Activated T-cell treated with anti-CD3 and anti-CD28 coated beads, Interleukin-2, amount 50 U/mL, for 24 hours (primary cell): ENCODE measurements at regions not wholly inside any gene's neighbourhood (a gene's known extent, or its start where the extent isn't known, plus 50 kb on each side); places are given as distances from the start of the nearest gene placed in this dataset.

ENCODE experiments used
- DNase-seq: peaks from one replicate; pipeline ENCODE4 v3.0.0-alpha.2; 2020
- H3K27ac Mint-ChIP-seq: 2 replicates; pipeline ENCODE4 v1.8.0; 2020; ENCODE audit warnings: mild to moderate bottlenecking, mixed read lengths
- H3K27me3 Mint-ChIP-seq: 2 replicates; pipeline ENCODE4 v1.8.0; 2020; ENCODE audit warnings: mixed read lengths
- H3K36me3 Mint-ChIP-seq: 2 replicates; pipeline ENCODE4 v1.8.0; 2020; ENCODE audit warnings: low read depth, mixed read lengths
- H3K4me1 Mint-ChIP-seq: 2 replicates; pipeline ENCODE4 v1.8.0; 2020; ENCODE audit warnings: low read depth, mixed read lengths
- H3K4me3 Mint-ChIP-seq: 2 replicates; pipeline ENCODE4 v1.8.0; 2020; ENCODE audit warnings: mild to moderate bottlenecking, moderate library complexity, mixed read lengths
- H3K9me3 Mint-ChIP-seq: 2 replicates; pipeline ENCODE4 v1.8.0; 2020; ENCODE audit warnings: mixed read lengths

DNA sequence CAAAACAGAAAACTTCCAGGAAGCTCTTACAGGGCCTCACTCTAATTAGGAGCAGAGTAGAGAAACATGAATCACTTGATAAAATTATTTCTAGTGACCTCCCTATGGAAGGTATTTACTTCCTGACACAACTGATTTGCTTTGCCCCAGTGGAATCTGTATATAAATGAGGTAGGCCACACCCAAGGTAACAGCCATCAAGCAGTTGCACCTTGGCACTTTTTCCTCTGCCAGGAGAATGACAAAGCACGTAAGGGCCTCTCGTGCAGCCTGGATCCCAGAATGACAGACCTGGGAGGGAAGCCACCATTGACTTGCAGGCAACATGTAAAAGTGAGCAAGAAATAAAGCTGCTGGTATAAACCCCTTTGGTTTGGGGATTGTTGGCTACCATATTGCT lies 620.0 kb upstream of the SLC39A10 start:
- Mint-ChIP-seq H3K4me1 (no peaks in the 10 kb centered on the region), H3K27me3 (no peaks in the 10 kb centered on the region), H3K9me3 (no peaks in the 10 kb centered on the region), H3K4me3 (no peak overlapping the region), H3K36me3 (no peaks in the 10 kb centered on the region), H3K27ac (no peak overlapping the region)
- no peak for DNase-seq

DNA sequence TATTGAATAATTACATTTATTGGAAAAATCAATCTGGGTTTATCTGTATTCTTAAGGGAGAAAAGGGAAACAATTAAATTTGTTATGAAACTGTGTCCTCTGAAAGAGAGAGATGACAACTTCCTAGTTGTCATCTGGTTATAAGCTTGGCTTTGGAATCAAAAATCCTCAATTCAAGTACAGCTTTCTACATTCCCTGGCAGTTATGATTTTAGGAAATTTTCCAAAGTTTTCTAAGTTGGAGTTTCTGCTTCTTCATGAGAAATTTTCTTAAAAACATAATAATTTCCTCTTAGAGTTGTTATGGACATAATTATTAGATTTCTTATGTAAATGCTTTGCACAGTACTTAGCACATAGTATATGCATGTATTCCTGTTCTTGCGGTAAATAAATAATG lies 625.6 kb upstream of the SLC39A10 start:
- H3K9me3 Mint-ChIP-seq, result no peaks in the 10 kb centered on the region
- H3K27ac Mint-ChIP-seq, result no peak overlapping the region
- no peaks in the 10 kb centered on the region for H3K4me1 Mint-ChIP-seq
- H3K27me3 Mint-ChIP-seq, result peaks cover 4% of the 10 kb centered on the region
- H3K4me3 Mint-ChIP-seq, result no peak overlapping the region
- no peaks in the 10 kb centered on the region for H3K36me3 Mint-ChIP-seq
- no peak for DNase-seq

DNA sequence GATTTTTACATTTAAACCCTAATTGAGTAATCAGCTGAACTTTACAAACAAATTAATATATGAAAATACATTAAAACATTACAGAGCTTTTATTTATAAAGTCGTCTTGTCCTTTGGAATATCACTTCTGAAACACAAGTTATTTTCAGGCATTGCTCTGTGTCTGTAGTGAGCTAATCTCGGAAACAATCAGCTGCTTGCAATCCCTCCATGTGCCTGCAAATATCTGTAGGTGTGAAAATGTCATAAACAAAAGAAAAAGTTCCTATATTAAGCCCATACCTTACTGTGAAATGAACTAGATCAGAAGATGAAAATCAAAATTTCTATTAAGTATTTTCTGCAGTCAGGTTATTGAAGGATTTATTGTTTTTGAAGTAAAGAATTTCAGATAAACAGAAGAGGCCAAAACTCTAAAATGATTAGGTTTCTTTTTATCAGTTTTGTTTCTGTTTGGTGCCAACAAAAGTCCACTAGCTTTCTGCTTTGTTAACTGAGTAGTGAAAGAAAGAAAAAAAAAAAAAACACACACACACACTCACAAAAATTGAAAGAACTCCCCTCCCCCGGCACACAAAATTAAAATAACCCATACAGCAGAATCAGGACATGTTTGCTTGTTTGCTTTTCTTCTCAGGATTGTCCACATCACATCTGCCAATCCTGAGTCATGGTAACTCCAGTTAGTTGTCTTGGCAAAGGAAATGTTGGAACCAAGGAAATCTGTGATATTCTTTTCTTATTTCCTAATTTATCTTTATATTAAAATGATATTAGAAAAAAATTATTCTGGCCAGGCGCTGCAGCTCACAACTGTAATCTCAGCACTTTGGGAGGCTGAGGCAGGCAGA lies 627.0 kb upstream of the SLC39A10 start:
- no peak overlapping the region for H3K4me3 Mint-ChIP-seq
- no peaks in the 10 kb centered on the region for H3K9me3 Mint-ChIP-seq
- no peak overlapping the region for H3K27ac Mint-ChIP-seq
- DNase-seq, result no peak
- no peaks in the 10 kb centered on the region for H3K36me3 Mint-ChIP-seq
- peaks cover 16% of the 10 kb centered on the region for H3K27me3 Mint-ChIP-seq
- no peaks in the 10 kb centered on the region for H3K4me1 Mint-ChIP-seq

DNA sequence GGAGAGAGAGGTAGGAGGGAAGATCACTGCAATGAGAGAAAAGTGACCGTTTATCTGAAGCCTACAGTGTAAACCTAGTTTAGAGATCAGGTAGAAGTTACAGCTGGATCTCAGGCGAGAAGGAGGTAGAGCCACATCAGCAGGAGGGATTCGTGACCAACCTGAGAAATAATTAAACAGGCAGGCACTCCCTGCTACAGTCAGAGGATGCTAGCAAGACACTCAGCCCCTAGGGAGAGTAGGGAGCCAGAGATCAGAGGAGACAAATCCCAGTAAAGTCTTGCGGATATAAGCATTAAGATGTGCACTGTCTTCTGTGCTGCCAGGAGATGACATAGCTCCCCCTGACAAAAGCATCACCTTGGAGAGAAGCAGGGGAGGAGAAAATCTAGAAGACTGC lies 629.1 kb upstream of the SLC39A10 start:
- Mint-ChIP-seq H3K27ac (no peak overlapping the region), H3K9me3 (no peaks in the 10 kb centered on the region), H3K4me1 (no peaks in the 10 kb centered on the region), H3K4me3 (no peak overlapping the region), H3K36me3 (no peaks in the 10 kb centered on the region), H3K27me3 (peaks cover 17% of the 10 kb centered on the region)
- DNase-seq, result no peak

DNA sequence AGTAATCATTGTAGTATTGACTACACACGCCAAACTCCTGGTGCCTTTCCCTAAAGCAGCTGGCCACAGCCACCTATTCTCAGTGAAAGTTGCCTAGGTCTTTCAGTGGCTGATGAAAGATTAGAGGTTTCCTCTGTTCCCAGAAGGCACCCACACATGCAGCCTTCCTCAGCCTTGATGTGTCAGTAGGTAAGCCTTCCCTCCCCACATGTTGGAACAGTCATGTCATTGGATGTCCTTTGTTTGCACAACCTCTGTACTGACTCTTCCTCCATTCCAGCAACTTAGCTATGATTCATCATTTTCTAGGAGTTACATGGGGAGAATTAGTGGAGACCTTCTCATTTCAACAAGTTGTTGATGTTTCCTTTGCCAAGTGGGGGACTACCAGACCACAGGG lies 630.8 kb upstream of the SLC39A10 start:
- DNase-seq, result no peak
- Mint-ChIP-seq H3K4me1 (peaks cover 12% of the 10 kb centered on the region), H3K4me3 (no peak overlapping the region), H3K9me3 (no peaks in the 10 kb centered on the region), H3K27ac (no peak overlapping the region), H3K36me3 (no peaks in the 10 kb centered on the region), H3K27me3 (peaks cover 17% of the 10 kb centered on the region)

DNA sequence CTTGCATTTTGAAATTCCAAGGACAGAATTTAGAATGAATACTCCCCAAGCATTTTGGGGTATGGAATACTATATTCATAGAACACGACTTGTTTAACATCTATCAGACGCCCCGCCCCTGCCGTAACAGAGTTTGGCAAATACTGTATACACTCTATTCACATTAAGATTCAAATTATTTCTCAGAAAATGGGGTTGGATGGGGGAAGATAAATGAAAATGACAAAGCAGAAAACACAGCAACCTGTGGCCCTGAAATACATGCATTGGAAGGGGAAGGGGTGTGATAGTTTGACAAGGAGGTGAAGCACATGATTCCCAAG lies 634.6 kb upstream of the SLC39A10 start:
- Mint-ChIP-seq H3K4me1 (peaks cover 12% of the 10 kb centered on the region), H3K36me3 (no peaks in the 10 kb centered on the region), H3K4me3 (no peak overlapping the region), H3K9me3 (no peaks in the 10 kb centered on the region), H3K27me3 (peaks cover 17% of the 10 kb centered on the region), H3K27ac (no peak overlapping the region)
- DNase-seq, result no peak

DNA sequence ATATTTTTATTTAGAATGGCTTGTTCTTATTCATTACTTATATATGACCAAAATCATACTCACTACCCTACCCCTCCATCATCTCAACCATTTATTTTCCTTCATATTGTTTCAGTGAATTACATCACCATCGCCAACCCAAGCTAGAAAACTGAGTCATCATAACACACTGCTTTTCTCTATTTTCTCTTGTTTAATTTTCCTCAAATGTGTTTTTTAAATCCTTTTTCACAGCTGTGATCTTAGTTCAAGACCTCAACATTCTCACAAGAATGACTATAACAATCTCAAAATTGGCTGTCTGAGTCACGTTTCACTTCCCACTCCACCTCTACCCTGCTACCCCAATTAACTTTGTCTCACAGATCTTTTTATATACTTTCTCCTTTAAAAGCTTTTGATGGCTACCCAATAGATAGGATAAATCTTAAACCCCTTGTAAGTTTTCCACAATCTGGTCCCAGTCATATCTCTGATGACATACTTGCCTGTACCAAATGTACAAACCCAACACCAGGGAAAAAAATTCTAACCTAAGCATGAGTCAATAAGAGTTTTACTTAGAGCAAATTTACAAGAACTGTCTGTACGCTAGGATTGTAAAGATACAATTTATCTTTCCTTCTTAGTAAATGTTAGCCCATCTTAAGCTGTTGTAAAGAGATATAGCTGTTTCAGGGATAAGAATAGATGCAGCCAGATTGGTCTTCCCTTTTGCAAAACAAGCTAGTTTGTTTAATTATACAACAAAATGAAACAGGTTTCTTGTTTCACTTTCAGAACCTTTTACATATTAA lies 635.1 kb upstream of the SLC39A10 start:
- H3K4me3 Mint-ChIP-seq, result no peak overlapping the region

DNA sequence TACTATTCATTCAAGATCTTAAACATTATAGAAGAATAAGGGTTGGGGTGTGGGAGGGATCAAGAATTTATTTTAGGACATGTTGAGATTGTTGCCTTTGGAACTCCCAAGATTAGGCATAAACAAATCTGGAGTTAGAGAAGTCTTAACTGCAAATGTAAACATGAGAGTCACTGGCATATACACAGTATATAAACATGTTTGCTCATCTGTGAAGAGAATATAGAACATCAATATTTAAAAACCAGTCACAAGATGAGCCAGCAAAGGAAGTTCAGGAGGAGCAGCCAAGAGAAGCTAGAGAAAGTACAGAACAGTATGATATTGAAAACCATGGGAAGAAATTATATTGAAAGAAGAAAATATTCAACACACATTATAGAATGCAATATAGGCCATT lies 638.6 kb upstream of the SLC39A10 start:
- Mint-ChIP-seq H3K36me3 (no peaks in the 10 kb centered on the region), H3K4me1 (peaks cover 12% of the 10 kb centered on the region), H3K27ac (no peak overlapping the region), H3K4me3 (no peak overlapping the region), H3K9me3 (no peaks in the 10 kb centered on the region), H3K27me3 (no peaks in the 10 kb centered on the region)
- no peak for DNase-seq

More for the DNA sequence above, 635.1 kb upstream of the SLC39A10 start:
- Mint-ChIP-seq H3K4me1 (peaks cover 12% of the 10 kb centered on the region), H3K27me3 (peaks cover 17% of the 10 kb centered on the region), H3K9me3 (no peaks in the 10 kb centered on the region), H3K27ac (peak overlapping the region; percentile 55), H3K36me3 (no peaks in the 10 kb centered on the region)
- no peak for DNase-seq

DNA sequence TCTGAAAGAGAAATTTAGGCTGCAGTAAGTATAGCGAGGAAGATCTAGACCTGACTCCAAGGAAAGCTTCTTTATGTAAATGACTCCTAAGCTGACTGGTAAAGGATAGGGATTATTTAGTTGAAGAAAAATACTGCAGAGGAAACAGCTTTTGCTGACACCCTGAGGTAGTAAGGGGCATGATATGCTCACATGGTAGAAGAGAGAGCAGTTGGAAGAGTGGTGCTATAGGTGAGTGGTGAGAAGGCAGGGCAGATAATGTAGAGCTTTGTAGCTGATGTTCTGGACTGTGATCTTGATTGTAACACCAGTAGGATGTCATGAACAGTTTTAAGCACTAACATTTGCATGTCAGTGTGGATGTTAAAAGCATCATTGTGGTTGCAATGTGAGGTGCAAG lies 639.1 kb upstream of the SLC39A10 start:
- Mint-ChIP-seq H3K36me3 (no peaks in the 10 kb centered on the region), H3K4me3 (no peak overlapping the region), H3K9me3 (no peaks in the 10 kb centered on the region), H3K4me1 (peaks cover 12% of the 10 kb centered on the region), H3K27me3 (no peaks in the 10 kb centered on the region), H3K27ac (no peak overlapping the region)
- no peak for DNase-seq

DNA sequence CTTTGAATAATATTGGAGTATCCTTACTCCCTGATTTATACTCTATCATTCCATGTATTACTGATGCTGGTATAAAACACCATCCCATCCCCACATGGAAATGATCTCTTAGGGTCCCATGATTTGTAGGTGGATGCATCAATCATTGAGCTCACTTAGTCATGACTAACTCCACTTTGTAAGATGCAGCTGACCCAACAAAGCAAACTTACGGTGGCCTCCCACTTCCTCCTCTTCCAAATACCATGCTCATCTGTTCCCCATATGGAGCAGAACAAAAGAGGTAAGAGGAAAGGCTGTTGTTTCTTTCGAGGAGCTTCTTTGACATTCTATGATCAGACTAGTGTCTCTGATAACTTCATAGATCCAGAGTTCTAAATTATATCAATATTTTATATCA lies 640.2 kb upstream of the SLC39A10 start:
- no peak for DNase-seq
- no peak overlapping the region for H3K27ac Mint-ChIP-seq
- peaks cover 6% of the 10 kb centered on the region for H3K4me1 Mint-ChIP-seq
- no peaks in the 10 kb centered on the region for H3K27me3 Mint-ChIP-seq
- no peaks in the 10 kb centered on the region for H3K36me3 Mint-ChIP-seq
- H3K9me3 Mint-ChIP-seq, result no peaks in the 10 kb centered on the region
- H3K4me3 Mint-ChIP-seq, result no peak overlapping the region

DNA sequence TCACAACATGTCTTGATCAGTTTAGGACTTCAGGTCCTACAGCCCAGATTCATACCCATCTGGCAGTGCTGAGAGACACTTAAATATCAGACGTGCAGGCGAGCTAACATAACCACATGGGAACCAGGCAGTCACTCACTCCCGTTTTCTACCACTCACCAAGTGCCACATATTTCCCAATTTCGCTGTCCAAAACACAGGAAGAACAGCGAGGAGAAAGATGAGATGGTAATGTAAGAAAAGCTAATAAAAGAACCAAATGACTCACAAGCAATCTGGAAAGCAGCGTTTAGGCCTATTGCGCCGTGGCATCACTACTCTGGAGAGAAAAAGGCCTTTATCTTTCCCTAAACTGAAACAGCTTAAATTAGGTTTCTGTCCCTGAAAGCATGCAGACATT lies 647.8 kb upstream of the SLC39A10 start:
- Mint-ChIP-seq H3K27me3 (no peaks in the 10 kb centered on the region), H3K36me3 (no peaks in the 10 kb centered on the region), H3K27ac (no peak overlapping the region), H3K9me3 (no peaks in the 10 kb centered on the region), H3K4me3 (no peak overlapping the region), H3K4me1 (no peaks in the 10 kb centered on the region)
- DNase-seq, result no peak

DNA sequence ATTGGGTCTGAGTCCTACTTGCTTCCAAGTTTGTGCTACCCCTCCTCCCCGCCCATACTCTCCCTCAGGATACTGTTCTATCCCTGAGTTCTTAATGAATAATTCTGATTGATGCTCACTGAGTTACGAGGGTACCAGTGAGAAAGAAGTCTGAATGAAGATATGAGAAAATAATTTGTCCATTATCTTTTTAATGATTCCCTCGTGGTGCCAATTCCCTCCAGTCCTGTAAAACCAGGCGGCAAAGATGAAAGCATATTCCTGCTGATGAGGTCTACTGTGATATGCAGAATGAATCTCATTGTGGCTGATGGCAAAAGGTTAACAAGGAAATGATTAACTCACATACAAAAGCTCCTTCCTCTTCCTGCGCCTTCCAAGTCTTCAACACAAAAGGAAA lies 650.2 kb upstream of the SLC39A10 start:
- no peak for DNase-seq
- no peaks in the 10 kb centered on the region for H3K4me1 Mint-ChIP-seq
- no peaks in the 10 kb centered on the region for H3K36me3 Mint-ChIP-seq
- H3K9me3 Mint-ChIP-seq, result no peaks in the 10 kb centered on the region
- H3K4me3 Mint-ChIP-seq, result no peak overlapping the region
- no peak overlapping the region for H3K27ac Mint-ChIP-seq
- H3K27me3 Mint-ChIP-seq, result peaks cover 2% of the 10 kb centered on the region

DNA sequence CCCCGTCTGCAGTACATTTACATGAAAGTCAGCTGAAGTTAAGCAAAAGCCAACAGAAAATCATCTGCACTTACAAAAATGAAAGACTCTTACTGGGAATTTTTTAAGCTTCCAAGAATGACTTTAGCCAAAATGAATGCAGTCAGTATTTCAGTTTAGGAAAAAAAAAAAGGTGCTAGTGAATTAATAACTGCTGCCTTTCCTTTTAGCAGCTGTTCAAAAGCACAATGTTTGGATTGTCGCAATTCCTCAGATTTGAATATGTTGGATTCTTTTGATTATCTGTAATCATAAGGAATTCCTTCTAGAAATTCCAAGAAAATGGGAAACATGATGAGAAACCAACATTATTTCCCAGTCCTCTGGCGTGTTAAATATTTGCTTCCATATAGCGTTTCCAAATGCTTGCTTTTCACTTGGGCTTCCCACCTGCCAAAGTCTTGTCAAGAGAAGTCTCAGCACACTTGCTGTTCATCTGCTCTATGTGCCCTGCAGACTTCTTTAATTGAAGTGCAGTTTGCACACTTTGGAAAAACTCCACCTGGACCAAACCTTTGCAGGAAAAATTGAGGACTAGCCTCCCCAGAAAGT lies 653.0 kb upstream of the SLC39A10 start:
- Mint-ChIP-seq H3K4me1 (no peaks in the 10 kb centered on the region), H3K36me3 (no peaks in the 10 kb centered on the region), H3K27me3 (peaks cover 2% of the 10 kb centered on the region), H3K4me3 (no peak overlapping the region), H3K9me3 (no peaks in the 10 kb centered on the region), H3K27ac (no peak overlapping the region)
- no peak for DNase-seq

DNA sequence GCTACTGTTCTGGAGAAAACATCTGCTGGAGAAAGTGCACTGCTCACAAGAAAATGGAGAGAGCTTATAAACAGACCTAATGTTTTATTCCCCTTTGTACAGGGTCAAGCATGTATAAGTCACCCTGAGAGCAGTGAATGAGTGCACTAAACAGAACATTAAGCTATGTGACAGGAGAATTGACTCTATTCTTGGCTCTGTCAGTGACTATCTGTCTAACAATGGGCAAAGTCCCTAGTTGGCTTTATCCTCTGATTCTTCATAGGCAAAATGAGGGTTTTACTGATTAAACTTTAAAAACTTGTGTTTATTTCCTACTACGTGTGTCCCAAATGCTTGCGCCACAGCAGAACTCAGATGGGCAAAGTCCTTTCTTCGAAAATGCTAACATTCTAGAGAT lies 655.1 kb upstream of the SLC39A10 start:
- no peaks in the 10 kb centered on the region for H3K9me3 Mint-ChIP-seq
- no peak overlapping the region for H3K27ac Mint-ChIP-seq
- peaks cover 2% of the 10 kb centered on the region for H3K27me3 Mint-ChIP-seq

DNA sequence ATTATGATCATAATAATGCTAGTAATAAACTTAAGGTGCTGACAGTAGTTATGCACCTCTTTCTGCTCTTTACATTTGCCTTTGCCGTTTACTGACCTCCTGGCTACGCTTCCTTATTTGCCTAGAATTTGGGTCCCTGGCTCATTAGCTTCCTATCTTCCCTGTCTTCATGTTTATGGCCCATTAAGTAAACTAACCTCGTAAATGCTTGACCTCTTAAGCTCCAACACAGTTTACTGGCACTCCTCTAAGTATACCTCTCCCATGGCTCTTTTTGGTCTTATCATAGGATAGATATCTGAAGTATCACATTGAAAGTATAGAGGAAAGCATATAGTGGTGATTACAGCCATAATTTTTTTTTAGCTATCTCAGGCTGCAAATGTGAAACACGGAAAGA lies 657.3 kb upstream of the SLC39A10 start:
- peaks cover 2% of the 10 kb centered on the region for H3K27me3 Mint-ChIP-seq
- no peak overlapping the region for H3K4me3 Mint-ChIP-seq
- no peaks in the 10 kb centered on the region for H3K9me3 Mint-ChIP-seq
- no peaks in the 10 kb centered on the region for H3K4me1 Mint-ChIP-seq
- no peak overlapping the region for H3K27ac Mint-ChIP-seq
- H3K36me3 Mint-ChIP-seq, result no peaks in the 10 kb centered on the region
- no peak for DNase-seq

More for the DNA sequence above, 655.1 kb upstream of the SLC39A10 start:
- H3K36me3 Mint-ChIP-seq, result no peaks in the 10 kb centered on the region
- no peak for DNase-seq
- H3K4me3 Mint-ChIP-seq, result no peak overlapping the region
- no peaks in the 10 kb centered on the region for H3K4me1 Mint-ChIP-seq
